ENCODE measurements at regions not wholly inside any gene's neighbourhood (a gene's known extent, or its start where the extent isn't known, plus 50 kb on each side); places are given as distances from the start of the nearest gene placed in this dataset.

DNA sequence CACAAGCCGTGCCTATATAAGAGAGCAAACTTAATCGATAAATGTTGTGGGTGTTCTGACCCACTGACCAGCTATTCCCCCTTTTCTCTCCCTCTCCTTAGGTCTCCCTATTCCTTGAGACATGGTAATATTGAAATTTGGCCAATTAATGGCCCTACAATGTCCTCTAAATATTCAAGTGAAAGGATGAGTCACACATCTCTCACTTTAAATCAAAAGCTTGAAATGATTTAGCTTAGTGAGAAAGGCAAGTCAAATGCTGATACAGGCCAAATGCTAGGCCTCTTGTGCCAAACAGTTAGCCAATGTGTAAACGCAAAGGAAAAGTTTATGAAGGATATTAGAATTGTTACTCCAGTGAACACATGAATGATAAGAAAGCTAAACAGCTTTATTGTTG is 102.2 kb upstream of the CPNE8 start:
- TF ChIP-seq, protein P1, sequence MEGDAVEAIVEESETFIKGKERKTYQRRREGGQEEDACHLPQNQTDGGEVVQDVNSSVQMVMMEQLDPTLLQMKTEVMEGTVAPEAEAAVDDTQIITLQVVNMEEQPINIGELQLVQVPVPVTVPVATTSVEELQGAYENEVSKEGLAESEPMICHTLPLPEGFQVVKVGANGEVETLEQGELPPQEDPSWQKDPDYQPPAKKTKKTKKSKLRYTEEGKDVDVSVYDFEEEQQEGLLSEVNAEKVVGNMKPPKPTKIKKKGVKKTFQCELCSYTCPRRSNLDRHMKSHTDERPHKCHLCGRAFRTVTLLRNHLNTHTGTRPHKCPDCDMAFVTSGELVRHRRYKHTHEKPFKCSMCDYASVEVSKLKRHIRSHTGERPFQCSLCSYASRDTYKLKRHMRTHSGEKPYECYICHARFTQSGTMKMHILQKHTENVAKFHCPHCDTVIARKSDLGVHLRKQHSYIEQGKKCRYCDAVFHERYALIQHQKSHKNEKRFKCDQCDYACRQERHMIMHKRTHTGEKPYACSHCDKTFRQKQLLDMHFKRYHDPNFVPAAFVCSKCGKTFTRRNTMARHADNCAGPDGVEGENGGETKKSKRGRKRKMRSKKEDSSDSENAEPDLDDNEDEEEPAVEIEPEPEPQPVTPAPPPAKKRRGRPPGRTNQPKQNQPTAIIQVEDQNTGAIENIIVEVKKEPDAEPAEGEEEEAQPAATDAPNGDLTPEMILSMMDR (IDR thresholded peaks at IDR 0.05): no peak
- no peak for TF ChIP-seq POLR2A (IDR thresholded peaks at IDR 0.05)
